MM.1S (cell line): ENCODE measurements at regions not wholly inside any gene's neighbourhood (a gene's known extent, or its start where the extent isn't known, plus 50 kb on each side); places are given as distances from the start of the nearest gene placed in this dataset.

Source experiments
- DNase-seq: peaks from one replicate; pipeline ENCODE4 v3.0.0-alpha.2; 2015
- H2AFZ ChIP-seq: fragments of 300-600 bp; sonication (generic); 2 replicates; pipeline ENCODE4 v1.6.0; 2016; ENCODE audit warnings: antibody characterized with exemption, low read length
- H3F3A ChIP-seq: fragments of 300-600 bp; sonication (generic); 2 replicates; pipeline ENCODE4 v1.6.1; 2016; ENCODE audit warnings: mild to moderate bottlenecking, antibody characterized with exemption, low read length, moderate library complexity, mixed read lengths; ENCODE audit not compliant: insufficient read depth
- H3K27ac ChIP-seq: fragments of 300-600 bp; sonication (generic); 2 replicates; pipeline ENCODE4 v1.5.1; 2016; ENCODE audit warnings: mild to moderate bottlenecking, low read length
- H3K27me3 ChIP-seq: fragments of 300-600 bp; sonication (generic); replicated peaks from 2 replicates; pipeline ENCODE4 v1.6.0; 2016; ENCODE audit warnings: low read length; ENCODE audit not compliant: insufficient read depth
- H3K36me3 ChIP-seq: fragments of 300-600 bp; sonication (generic); replicated peaks from 2 replicates; pipeline ENCODE4 v1.6.1; 2016; ENCODE audit warnings: mild to moderate bottlenecking, low read length, mixed read lengths; ENCODE audit not compliant: insufficient read depth
- H3K4me1 ChIP-seq: fragments of 300-600 bp; sonication (generic); 2 replicates; pipeline ENCODE4 v1.6.1; 2016; ENCODE audit warnings: low read length, mixed read lengths
- H3K4me2 ChIP-seq: fragments of 300-600 bp; sonication (generic); 2 replicates; pipeline ENCODE4 v1.6.0; 2016; ENCODE audit warnings: low read depth, low read length
- H3K4me3 ChIP-seq: fragments of 300-600 bp; sonication (generic); 2 replicates; pipeline ENCODE4 v1.5.1; 2016; ENCODE audit warnings: low read length, mixed read lengths
- H3K79me2 ChIP-seq: fragments of 300-600 bp; sonication (generic); 2 replicates; pipeline ENCODE4 v1.6.1; 2016; ENCODE audit warnings: mixed run types, low read length, mixed read lengths
- H3K9ac ChIP-seq: fragments of 300-600 bp; sonication (generic); 2 replicates; pipeline ENCODE4 v1.6.1; 2016; ENCODE audit warnings: low read length, mixed read lengths
- H3K9me2 ChIP-seq: fragments of 300-600 bp; sonication (generic); replicated peaks from 2 replicates; pipeline ENCODE4 v1.6.1; 2016; ENCODE audit warnings: mild to moderate bottlenecking, low read length, mixed read lengths; ENCODE audit not compliant: insufficient read depth
- H3K9me3 ChIP-seq: fragments of 300-600 bp; sonication (generic); replicated peaks from 2 replicates; pipeline ENCODE4 v1.6.1; 2016; ENCODE audit warnings: mild to moderate bottlenecking, low read length, mixed read lengths; ENCODE audit not compliant: insufficient read depth
- H4K20me1 ChIP-seq: fragments of 300-600 bp; sonication (generic); 2 replicates; pipeline ENCODE4 v1.6.1; 2016; ENCODE audit warnings: mild to moderate bottlenecking, low read length, moderate library complexity, mixed read lengths; ENCODE audit not compliant: insufficient read depth
- EZH2 ChIP-seq: fragments of 300-600 bp; sonication (generic); optimal IDR thresholded peaks from 2 replicates; pipeline ENCODE3; 2017; ENCODE audit warnings: low read depth, mild to moderate bottlenecking, antibody characterized with exemption, low read length, mixed read lengths
- EZH2phosphoT487 ChIP-seq: fragments of 300-600 bp; sonication (generic); IDR thresholded peaks from 2 replicates; pipeline ENCODE4 v1.6.1; 2018; ENCODE audit warnings: antibody characterized with exemption, low read length
- TF ChIP-seq, protein P1 (sequence below): fragments of 300-600 bp; sonication (generic); IDR thresholded peaks from 2 replicates; pipeline ENCODE4 v1.5.1; 2016; ENCODE audit warnings: antibody characterized with exemption, low read length, mixed read lengths

DNA sequence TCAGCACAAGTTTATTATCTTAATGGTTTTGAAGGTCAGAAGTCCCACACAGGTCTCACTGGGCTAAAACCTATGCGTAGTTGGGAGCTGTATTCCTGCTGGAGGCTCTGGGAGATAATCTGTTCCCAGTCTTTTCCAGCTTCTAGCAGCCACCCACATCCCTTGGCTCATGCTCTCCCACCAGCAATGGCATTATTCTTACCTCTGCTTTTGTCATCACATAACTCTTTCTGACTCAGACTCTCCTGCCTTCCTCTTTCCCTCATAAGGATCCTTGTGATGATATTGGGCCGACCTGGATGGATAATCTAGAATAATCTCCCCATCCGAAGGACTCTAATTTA is 122.2 kb upstream of the PRDX6 start:
- H3K9me3 ChIP-seq: no peaks in the 10 kb centered on the region
- no peaks in the 10 kb centered on the region for H3K27me3 ChIP-seq
- DNase-seq: no peak
- no peak overlapping the region for H3K27ac ChIP-seq
- H4K20me1 ChIP-seq: no peaks in the 10 kb centered on the region
- no peak overlapping the region for H3K9ac ChIP-seq
- H3F3A ChIP-seq: no peaks in the 10 kb centered on the region
- no peaks in the 10 kb centered on the region for H3K4me1 ChIP-seq
- no peaks in the 10 kb centered on the region for H3K79me2 ChIP-seq
- no peak for TF ChIP-seq EZH2phosphoT487
- H3K4me2 ChIP-seq: no peak overlapping the region
- H3K4me3 ChIP-seq: no peak overlapping the region
- no peak overlapping the region for H2AFZ ChIP-seq
- H3K36me3 ChIP-seq: no peaks in the 10 kb centered on the region
- no peaks in the 10 kb centered on the region for H3K9me2 ChIP-seq

DNA sequence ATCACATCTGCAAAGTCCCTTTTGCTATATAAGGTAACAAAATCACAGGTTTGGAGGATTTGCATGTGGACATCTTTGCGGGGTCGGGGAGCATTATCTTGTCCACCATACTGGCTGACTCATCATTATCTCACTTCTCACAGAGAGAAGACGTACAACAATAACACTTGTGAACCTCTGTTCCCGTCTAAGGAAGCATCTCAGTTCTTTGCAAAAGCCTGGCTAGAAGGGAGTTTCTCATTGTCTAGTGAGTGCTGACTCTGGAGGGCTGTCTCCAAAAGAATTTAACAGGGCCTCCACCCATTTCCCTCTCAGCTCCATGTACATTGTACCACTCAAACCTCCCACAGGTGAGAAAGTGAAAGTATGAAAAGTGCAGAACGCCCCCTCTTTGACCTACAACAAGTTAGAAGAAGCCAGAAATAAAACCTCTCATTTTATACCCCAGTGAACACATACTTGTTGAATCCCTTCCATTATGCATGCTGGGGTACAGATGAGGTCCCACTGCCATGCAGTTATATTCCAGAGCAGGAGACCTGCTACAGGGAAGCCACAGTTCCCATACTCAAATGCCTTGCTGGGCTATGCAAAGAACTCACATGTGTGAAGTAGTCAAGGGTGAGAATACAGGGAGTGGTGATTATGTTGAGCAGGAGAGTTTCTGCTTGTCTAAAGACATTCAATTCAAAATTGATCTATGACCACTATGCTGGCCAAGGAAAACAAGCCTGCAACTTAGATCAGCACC is 121.7 kb upstream of the PRDX6 start:
- Histone ChIP-seq H3K36me3 (no peaks in the 10 kb centered on the region), H3K9me3 (no peaks in the 10 kb centered on the region), H3K9ac (no peak overlapping the region), H3F3A (no peaks in the 10 kb centered on the region), H3K4me2 (no peak overlapping the region), H3K4me3 (no peak overlapping the region), H3K9me2 (no peaks in the 10 kb centered on the region), H2AFZ (no peak overlapping the region), H4K20me1 (no peaks in the 10 kb centered on the region), H3K27ac (no peak overlapping the region), H3K27me3 (no peaks in the 10 kb centered on the region), H3K79me2 (no peaks in the 10 kb centered on the region), H3K4me1 (no peaks in the 10 kb centered on the region)
- TF ChIP-seq EZH2phosphoT487 (no peak), EZH2 (no peak)
- TF ChIP-seq, protein P1, sequence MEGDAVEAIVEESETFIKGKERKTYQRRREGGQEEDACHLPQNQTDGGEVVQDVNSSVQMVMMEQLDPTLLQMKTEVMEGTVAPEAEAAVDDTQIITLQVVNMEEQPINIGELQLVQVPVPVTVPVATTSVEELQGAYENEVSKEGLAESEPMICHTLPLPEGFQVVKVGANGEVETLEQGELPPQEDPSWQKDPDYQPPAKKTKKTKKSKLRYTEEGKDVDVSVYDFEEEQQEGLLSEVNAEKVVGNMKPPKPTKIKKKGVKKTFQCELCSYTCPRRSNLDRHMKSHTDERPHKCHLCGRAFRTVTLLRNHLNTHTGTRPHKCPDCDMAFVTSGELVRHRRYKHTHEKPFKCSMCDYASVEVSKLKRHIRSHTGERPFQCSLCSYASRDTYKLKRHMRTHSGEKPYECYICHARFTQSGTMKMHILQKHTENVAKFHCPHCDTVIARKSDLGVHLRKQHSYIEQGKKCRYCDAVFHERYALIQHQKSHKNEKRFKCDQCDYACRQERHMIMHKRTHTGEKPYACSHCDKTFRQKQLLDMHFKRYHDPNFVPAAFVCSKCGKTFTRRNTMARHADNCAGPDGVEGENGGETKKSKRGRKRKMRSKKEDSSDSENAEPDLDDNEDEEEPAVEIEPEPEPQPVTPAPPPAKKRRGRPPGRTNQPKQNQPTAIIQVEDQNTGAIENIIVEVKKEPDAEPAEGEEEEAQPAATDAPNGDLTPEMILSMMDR: no peak
- no peak for DNase-seq

DNA sequence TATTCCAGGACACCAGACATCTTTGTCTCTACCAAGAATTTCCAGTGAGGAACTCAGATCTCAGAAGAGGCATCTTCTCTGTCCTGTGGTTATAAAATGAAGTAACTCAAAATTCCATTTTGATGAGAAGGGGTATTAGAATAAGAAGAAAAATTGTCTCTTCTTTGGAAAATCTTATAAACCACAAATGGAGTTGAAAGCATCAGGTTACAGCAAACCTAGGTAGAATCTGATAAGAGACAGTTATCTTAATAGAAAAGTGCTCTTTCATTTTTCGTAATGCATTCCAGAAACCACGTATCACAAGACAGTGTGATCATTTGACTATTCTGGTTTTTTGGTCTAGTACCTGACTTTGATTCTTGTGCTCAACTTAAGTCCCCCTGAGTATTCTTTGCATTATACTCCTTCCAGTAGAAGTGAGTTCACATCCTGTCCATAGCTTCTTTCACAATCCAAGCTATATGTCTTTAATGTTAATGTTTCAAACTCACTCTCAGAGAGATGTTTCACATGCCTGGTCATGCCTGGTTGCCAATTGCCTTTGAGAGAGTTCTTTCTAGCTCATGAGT is 120.9 kb upstream of the PRDX6 start:
- H2AFZ ChIP-seq: no peak overlapping the region
- no peaks in the 10 kb centered on the region for H3K27me3 ChIP-seq
- no peaks in the 10 kb centered on the region for H3K36me3 ChIP-seq
- no peaks in the 10 kb centered on the region for H4K20me1 ChIP-seq
- no peaks in the 10 kb centered on the region for H3K79me2 ChIP-seq
- H3K4me1 ChIP-seq: no peaks in the 10 kb centered on the region
- no peak overlapping the region for H3K4me3 ChIP-seq
- H3K27ac ChIP-seq: no peak overlapping the region
- TF ChIP-seq EZH2phosphoT487 (no peak), EZH2 (no peak)
- TF ChIP-seq, protein P1: no peak
- no peaks in the 10 kb centered on the region for H3K9me2 ChIP-seq
- no peak overlapping the region for H3K9ac ChIP-seq
- H3K4me2 ChIP-seq: no peak overlapping the region
- no peaks in the 10 kb centered on the region for H3F3A ChIP-seq
- DNase-seq: no peak
- no peaks in the 10 kb centered on the region for H3K9me3 ChIP-seq

DNA sequence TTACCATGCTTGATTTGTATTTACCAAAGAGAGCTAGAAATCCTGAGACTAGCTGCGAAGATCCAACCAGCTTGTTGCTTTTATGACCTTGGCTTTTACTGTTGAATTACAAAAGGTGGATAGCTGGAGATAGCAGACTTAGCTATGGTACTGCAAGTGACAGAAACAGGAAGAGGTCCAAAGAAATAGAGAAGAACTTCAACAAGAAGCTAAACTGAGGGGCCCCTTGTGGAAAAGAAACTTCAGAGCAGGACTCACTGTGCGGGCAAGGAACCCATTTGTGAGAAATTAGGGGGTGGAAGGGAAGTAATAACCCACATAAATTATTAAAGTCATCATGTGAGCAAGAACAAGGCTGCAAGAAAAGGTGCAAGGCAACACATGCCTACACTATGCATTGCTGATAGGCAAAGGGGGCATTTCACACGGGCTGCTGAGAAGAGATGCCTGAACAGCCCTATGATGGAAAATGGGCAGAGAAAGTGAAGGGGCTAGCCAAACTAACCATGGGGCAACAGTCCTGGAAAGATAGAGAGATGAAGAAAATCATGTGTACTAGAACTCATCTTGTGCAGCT is 116.6 kb upstream of the PRDX6 start:
- H3F3A ChIP-seq: no peaks in the 10 kb centered on the region
- no peaks in the 10 kb centered on the region for H3K79me2 ChIP-seq
- H3K36me3 ChIP-seq: no peaks in the 10 kb centered on the region
- H3K9ac ChIP-seq: no peak overlapping the region
- no peaks in the 10 kb centered on the region for H3K9me3 ChIP-seq
- no peak overlapping the region for H3K4me3 ChIP-seq
- H3K27ac ChIP-seq: no peak overlapping the region
- DNase-seq: no peak
- no peak overlapping the region for H3K4me2 ChIP-seq
- no peaks in the 10 kb centered on the region for H4K20me1 ChIP-seq
- no peak overlapping the region for H2AFZ ChIP-seq
- no peaks in the 10 kb centered on the region for H3K9me2 ChIP-seq
- no peak for TF ChIP-seq EZH2
- TF ChIP-seq, protein P1: no peak
- no peak for TF ChIP-seq EZH2phosphoT487
- no peaks in the 10 kb centered on the region for H3K27me3 ChIP-seq
- H3K4me1 ChIP-seq: no peaks in the 10 kb centered on the region
